ENCODE measurements at regions not wholly inside any gene's neighbourhood (a gene's known extent, or its start where the extent isn't known, plus 50 kb on each side); places are given as distances from the start of the nearest gene placed in this dataset.
"Not testable (repeated sequence)": the region's sequence is repeated elsewhere in the genome, so short reads cannot be mapped to it uniquely, and the experiment has no call there.

GRCh38 chr4:174400603-174401302 is 117.0 kb downstream of the CEP44 start:
- not testable (repeated sequence) for DNase-seq (ENCODE audit: low read depth)

- no peak for DNase-seq (ENCODE audit: low read depth)
Observed at GRCh38 chr4:174398728-174399127, 115.0 kb downstream of the CEP44 start.

DNA sequence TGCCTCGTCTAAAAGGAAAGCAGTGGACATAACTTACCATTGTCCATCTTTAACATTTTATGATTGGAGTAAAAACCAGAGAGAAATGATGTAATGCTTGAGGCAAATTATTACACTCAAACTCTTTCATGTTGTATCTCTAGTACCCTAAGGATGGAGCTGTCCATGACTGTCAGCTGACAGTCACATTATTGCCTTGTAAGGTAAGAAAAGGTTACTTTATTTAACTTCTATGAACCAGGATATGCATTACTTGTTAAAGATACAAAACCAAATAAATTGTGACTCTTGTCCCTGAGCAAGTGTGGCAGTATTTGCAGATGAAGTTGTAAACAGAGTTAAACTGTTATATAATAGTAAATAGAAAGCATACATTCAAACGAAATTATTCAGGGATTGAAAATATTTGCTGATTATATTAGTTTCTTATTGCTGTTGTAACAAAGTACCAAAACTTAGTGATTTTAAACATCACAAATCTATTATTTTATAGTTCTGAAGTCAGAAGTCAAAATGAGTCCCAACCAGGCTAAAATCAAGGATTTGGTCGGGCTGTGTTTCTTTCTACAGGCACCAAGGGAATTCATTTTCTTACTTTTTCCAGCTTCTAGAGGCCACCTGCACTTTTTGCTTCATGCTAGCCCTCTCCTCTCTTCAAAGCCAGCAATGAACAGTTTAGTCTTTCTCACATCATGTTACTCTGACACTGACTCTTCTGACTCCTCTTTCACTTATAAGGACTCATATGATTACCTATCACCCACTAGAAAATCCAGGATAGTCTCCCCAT is 113.8 kb downstream of the CEP44 start:
- DNase-seq (ENCODE audit: low read depth), result no peak

- no peak for DNase-seq (ENCODE audit: low read depth)
Observed at GRCh38 chr4:174396599-174397110, 112.9 kb downstream of the CEP44 start.

DNA sequence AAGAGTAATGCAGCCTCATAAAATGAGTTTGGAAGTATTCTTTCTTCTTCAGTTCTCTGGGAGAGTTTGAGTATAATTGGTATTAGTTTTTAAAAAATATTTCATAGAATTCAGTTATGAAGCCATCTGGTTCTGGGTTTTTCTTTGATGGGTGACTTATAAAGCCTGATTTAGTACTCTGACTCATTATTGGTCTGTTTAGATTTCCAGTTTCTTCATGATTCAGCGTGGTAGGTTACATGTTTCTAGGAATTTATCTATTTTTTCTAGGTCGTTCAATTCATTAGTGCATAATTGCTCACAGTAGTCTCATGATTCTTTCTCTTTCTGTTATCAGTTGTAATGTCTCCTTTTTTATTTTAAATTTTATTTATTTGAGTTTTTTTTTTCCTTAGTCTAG is 111.2 kb downstream of the CEP44 start:
- DNase-seq (ENCODE audit: low read depth), result no peak

- no peak for DNase-seq (ENCODE audit: low read depth)
Observed at GRCh38 chr4:174389439-174389838, 105.7 kb downstream of the CEP44 start.

GRCh38 chr4:174388461-174389145 is 104.9 kb downstream of the CEP44 start:
- no peak for DNase-seq (ENCODE audit: low read depth)

DNA sequence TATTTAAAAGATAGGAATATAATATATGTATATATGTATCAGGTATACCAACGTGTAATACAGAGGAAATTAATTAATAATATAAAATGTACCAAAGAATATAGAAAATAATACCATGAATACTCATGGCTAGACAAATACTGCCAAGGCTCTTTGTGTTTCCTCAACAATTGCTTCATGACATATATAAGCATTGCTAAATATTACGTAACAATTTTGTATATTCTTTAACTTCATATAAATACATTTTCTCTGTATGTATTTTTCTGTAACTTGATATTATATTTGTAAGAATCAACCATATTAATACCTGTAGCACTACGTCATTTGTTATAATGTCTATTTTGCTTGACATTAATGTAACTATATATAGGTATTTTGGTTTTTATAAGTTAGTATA is 104.0 kb downstream of the CEP44 start:
- DNase-seq (ENCODE audit: low read depth), result no peak

DNA sequence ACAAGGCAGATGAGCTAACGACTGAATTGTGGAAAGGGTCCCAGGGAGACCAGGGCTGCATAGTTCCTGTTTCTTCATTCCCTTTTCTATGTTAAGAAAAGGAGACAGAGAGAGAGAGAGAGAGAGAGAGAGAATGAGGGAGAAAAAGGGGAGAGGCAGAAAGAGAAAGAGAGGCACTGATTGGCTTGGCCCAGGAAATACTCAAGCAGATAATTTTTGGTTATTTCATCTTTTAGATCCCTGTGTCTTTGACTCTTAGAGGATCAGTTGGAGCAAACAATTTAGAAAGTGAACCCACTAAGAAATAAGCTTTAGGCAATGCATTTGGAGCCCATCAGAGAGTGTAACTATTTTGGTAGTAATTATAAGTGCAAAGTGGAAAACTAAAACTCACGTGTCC is 103.4 kb downstream of the CEP44 start:
- DNase-seq (ENCODE audit: low read depth), result no peak

- DNase-seq (ENCODE audit: low read depth), result no peak
Observed at GRCh38 chr4:174383783-174384182, 100.1 kb downstream of the CEP44 start.

DNA sequence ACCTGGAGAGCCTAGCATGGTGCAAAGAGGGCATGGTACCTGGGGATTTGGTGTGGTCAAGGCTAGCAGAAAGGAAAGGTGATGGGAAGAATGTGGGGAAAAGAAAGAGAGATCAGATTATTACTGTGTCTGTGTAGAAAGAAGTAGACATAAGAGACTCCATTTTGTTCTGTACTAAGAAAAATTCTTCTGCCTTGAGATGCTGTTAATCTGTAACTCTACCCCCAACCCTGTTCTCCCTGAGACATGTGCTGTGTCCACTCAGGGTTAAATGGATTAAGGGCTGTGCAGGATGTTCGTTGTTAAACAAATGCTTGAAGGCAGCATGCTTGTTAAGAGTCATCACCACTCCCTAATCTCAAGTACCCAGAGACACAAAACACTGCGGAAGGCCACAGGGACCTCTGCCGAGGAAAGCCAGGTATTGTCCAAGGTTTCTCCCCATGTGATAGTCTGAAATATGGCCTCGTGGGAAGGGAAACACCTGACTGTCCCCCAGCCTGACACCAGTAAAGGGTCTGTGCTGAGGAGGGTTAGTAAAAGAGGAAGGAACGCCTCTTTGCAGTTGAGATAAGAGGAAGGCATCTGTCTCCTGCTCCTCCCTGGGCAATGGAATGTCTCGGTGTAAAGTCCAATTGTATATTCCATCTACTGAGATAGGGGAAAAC is 99.4 kb downstream of the CEP44 start:
- not testable (repeated sequence) for DNase-seq (ENCODE audit: low read depth)
